Natural killer cell (primary cell): ENCODE measurements at regions not wholly inside any gene's neighbourhood (a gene's known extent, or its start where the extent isn't known, plus 50 kb on each side); places are given as distances from the start of the nearest gene placed in this dataset.

Source experiments
- ATAC-seq, 3 donors: fragments of 150-1000 bp in 2 of 3; fragments of 200-7000 bp in 1 of 3; cut with Tn5 transposase; 1 replicate in 1 of 3; 2 replicates in 2 of 3; pipeline ENCODE4 v1.10.0; 2021; ENCODE audit warnings: mild to moderate bottlenecking in 2 of 3, moderate library complexity in 2 of 3
- DNase-seq, 2 donors: peaks; one replicate each; pipeline versions ENCODE4 v3.0.0 to v3.0.0-alpha.2; 2013 to 2021; ENCODE audit warnings: mixed read lengths in 1 of 2
- H3K27ac ChIP-seq: one replicate; pipeline ENCODE4 v1.5.1; 2013; ENCODE audit warnings: mild to moderate bottlenecking, low read length
- H3K27me3 ChIP-seq: one replicate; pipeline ENCODE4 v1.6.1; 2013; ENCODE audit warnings: low read length; ENCODE audit not compliant: control insufficient read depth, insufficient read depth
- H3K36me3 ChIP-seq: one replicate; pipeline ENCODE4 v1.6.1; 2013; ENCODE audit warnings: low read length; ENCODE audit not compliant: control insufficient read depth, insufficient read depth
- H3K4me1 ChIP-seq: one replicate; pipeline ENCODE4 v1.6.1; 2013; ENCODE audit warnings: low read length; ENCODE audit not compliant: control insufficient read depth, insufficient read depth
- H3K4me3 ChIP-seq: one replicate; pipeline ENCODE4 v1.5.1; 2013; ENCODE audit warnings: low read length
- H3K9me3 ChIP-seq: one replicate; pipeline ENCODE4 v1.6.1; 2013; ENCODE audit warnings: low read length; ENCODE audit not compliant: control insufficient read depth, insufficient read depth
- H3K27ac Mint-ChIP-seq, 2 donors: one replicate each; pipeline ENCODE4 v1.8.0; 2022; ENCODE audit warnings: mild to moderate bottlenecking in 2 of 2, mixed read lengths in 2 of 2, moderate library complexity in 1 of 2
- H3K27me3 Mint-ChIP-seq, 2 donors: one replicate each; pipeline ENCODE4 v1.8.0; 2022; ENCODE audit warnings: low read depth in 2 of 2, mixed read lengths in 2 of 2
- H3K36me3 Mint-ChIP-seq: one replicate; pipeline ENCODE4 v1.8.0; 2022; ENCODE audit warnings: mixed read lengths
- H3K4me1 Mint-ChIP-seq, 2 donors: one replicate each; pipeline ENCODE4 v1.8.0; 2022; ENCODE audit warnings: mixed read lengths in 2 of 2
- H3K4me3 Mint-ChIP-seq: one replicate; pipeline ENCODE4 v1.8.0; 2022; ENCODE audit warnings: mild to moderate bottlenecking, moderate library complexity, mixed read lengths
- H3K9me3 Mint-ChIP-seq, 2 donors: one replicate each; pipeline ENCODE4 v1.8.0; 2022; ENCODE audit warnings: mixed read lengths in 2 of 2
- WGBS: methylation state at CpG from one replicate; pipeline ENCODE4 v1.1.7; 2013; ENCODE audit warnings: missing lambda C conversion rate; ENCODE audit not compliant: insufficient coverage; 5-methylcytosine and 5-hydroxymethylcytosine counted together
- intact Hi-C: fragments of 100-400 bp; cut with micrococcal nuclease; formaldehyde crosslinking; loops from one replicate; pipeline ENCODE4 v1.14.2; 2022
- TF ChIP-seq, protein P1 (sequence below): fragments of 200-600 bp; IDR thresholded peaks from one replicate; pipeline ENCODE4 v1.8.0; 2022; ENCODE audit warnings: antibody characterized with exemption

DNA sequence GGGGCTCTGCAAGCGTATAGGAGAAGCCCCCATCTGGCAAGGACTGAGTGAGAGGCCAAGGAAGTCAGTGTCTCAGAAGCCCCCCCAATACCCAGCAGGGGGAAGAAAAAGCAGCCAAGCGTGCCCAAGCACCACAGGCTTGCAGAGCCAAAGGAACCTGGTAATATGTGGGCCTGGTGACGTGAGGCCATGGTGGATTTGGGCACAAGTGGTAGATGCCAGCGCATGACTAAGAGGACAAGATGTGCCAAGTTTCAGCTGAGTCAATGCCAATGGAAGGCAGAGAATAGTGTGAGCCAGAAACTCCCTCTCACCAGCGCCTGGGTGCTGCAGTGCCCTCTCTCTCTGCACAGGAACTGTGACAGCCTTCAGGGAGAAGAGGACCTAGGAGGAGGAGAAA is 110.0 kb downstream of the QRSL1 start:
- DNase-seq (no peak), ATAC-seq (no peak)
- Mint-ChIP-seq H3K4me3 (no peak overlapping the region), H3K36me3 (no peaks in the 10 kb centered on the region), H3K27ac (no peak overlapping the region), H3K9me3 (no peaks in the 10 kb centered on the region), H3K27me3 (peaks cover 7 to 47% of the 10 kb centered on the region in 2 donors), H3K4me1 (no peaks in the 10 kb centered on the region)
- no peak overlapping the region for H3K27ac ChIP-seq
- H3K4me3 ChIP-seq = no peak overlapping the region
- no peaks in the 10 kb centered on the region for H3K4me1 ChIP-seq
- 70% methylated on average over 5 of the region's 5 CpGs for WGBS
- H3K9me3 ChIP-seq = no peaks in the 10 kb centered on the region
- intact Hi-C loops = no loop called here
- H3K27me3 ChIP-seq = no peaks in the 10 kb centered on the region
- no peaks in the 10 kb centered on the region for H3K36me3 ChIP-seq
- TF ChIP-seq, protein P1, sequence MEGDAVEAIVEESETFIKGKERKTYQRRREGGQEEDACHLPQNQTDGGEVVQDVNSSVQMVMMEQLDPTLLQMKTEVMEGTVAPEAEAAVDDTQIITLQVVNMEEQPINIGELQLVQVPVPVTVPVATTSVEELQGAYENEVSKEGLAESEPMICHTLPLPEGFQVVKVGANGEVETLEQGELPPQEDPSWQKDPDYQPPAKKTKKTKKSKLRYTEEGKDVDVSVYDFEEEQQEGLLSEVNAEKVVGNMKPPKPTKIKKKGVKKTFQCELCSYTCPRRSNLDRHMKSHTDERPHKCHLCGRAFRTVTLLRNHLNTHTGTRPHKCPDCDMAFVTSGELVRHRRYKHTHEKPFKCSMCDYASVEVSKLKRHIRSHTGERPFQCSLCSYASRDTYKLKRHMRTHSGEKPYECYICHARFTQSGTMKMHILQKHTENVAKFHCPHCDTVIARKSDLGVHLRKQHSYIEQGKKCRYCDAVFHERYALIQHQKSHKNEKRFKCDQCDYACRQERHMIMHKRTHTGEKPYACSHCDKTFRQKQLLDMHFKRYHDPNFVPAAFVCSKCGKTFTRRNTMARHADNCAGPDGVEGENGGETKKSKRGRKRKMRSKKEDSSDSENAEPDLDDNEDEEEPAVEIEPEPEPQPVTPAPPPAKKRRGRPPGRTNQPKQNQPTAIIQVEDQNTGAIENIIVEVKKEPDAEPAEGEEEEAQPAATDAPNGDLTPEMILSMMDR = no peak

DNA sequence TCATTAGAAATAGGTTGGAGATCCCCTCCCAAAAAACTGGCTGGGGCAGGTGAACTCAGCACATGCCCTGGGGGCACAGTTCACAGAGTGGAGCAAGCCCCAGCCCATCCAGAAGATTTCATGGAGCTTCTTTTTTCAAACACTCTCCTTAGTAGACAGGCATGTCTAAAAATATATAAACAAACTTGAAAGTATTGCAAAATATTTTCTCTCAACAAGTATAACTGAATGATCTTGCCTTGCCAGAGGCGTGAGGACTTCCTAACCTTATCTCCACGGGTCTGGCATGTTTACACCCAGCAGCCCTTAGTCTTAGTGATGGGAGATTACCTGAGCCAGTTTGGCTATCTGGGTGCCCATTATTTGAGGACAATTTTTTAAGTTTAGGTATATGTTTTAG is 107.1 kb downstream of the QRSL1 start:
- Mint-ChIP-seq H3K27me3 (peaks cover 8 to 44% of the 10 kb centered on the region in 2 donors), H3K36me3 (no peaks in the 10 kb centered on the region), H3K9me3 (no peaks in the 10 kb centered on the region), H3K4me3 (no peak overlapping the region), H3K4me1 (no peaks in the 10 kb centered on the region), H3K27ac (no peak overlapping the region)
- WGBS = 65% methylated on average over 2 of the region's 2 CpGs
- ATAC-seq (no peak), DNase-seq (no peak)
- intact Hi-C loops = no loop called here
- H3K4me1 ChIP-seq = no peaks in the 10 kb centered on the region
- no peaks in the 10 kb centered on the region for H3K9me3 ChIP-seq
- H3K36me3 ChIP-seq = no peaks in the 10 kb centered on the region
- no peak overlapping the region for H3K4me3 ChIP-seq
- no peak overlapping the region for H3K27ac ChIP-seq
- no peaks in the 10 kb centered on the region for H3K27me3 ChIP-seq
- TF ChIP-seq, protein P1 = no peak

DNA sequence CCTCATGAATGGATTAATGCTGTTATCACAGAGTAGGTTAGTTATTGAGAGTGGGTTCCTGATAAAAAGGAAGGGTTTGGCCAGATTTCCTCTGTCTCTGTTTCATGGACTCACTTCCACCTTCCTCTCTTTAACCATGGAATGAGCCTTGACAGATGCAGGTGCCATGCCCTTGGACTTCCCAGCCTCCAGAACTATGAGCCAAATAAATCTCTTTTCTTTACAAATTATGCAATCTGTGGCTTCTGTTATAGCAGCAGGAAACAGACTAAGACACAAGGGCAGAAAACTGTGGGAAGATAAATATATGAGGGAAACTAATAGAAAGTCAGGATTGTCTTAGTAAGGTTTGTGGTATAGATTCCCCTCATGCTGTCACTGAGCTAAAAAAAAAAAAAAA is 106.5 kb downstream of the QRSL1 start:
- Histone ChIP-seq H3K4me3 (no peak overlapping the region), H3K27me3 (no peaks in the 10 kb centered on the region), H3K4me1 (no peaks in the 10 kb centered on the region), H3K27ac (no peak overlapping the region), H3K9me3 (no peaks in the 10 kb centered on the region), H3K36me3 (no peaks in the 10 kb centered on the region)
- H3K27ac Mint-ChIP-seq = no peak overlapping the region
- ATAC-seq (no peak), DNase-seq (no peak)
- H3K9me3 Mint-ChIP-seq = no peaks in the 10 kb centered on the region
- peaks cover 8 to 45% of the 10 kb centered on the region in 2 donors for H3K27me3 Mint-ChIP-seq
- no peaks in the 10 kb centered on the region for H3K4me1 Mint-ChIP-seq
- intact Hi-C loops = no loop called here
- H3K36me3 Mint-ChIP-seq = no peaks in the 10 kb centered on the region
- H3K4me3 Mint-ChIP-seq = no peak overlapping the region
- TF ChIP-seq, protein P1 = no peak

DNA sequence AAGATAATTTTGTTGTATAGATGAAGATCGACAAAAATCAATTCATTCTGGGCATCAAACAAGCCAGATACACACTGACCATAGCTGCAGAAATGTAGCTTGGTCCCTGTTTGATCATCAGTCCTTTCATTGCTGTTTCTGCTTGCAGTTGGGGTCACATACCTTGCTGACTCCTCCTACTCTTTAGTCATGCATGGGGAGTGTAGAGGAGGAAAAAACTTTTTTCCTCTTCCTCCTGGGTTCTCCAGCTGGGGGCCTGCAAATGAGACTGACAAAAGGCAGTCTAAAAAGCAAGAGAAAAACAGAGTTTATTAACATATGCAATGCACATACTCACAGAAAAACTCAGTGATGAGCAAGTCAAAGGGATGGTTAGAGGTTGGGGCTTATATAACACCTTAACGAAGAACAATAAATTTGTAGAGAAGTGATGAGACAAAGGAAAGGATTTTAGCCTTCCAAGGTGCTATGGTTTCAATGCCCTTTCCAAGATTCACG is 105.8 kb downstream of the QRSL1 start:
- no peaks in the 10 kb centered on the region for H3K4me1 Mint-ChIP-seq
- H3K4me1 ChIP-seq = no peaks in the 10 kb centered on the region

More for the DNA sequence above, 105.8 kb downstream of the QRSL1 start:
- 68% methylated on average over 2 of the region's 3 CpGs for WGBS
- ATAC-seq = no peak
- H3K27me3 Mint-ChIP-seq = peaks cover 8 to 45% of the 10 kb centered on the region in 2 donors
- H3K4me3 ChIP-seq = no peak overlapping the region
- no peaks in the 10 kb centered on the region for H3K36me3 Mint-ChIP-seq
- H3K27ac ChIP-seq = no peak overlapping the region
- H3K9me3 Mint-ChIP-seq = no peaks in the 10 kb centered on the region
- H3K36me3 ChIP-seq = no peaks in the 10 kb centered on the region
- intact Hi-C loops = no loop called here
- no peak overlapping the region for H3K4me3 Mint-ChIP-seq
- DNase-seq = no peak
- H3K27ac Mint-ChIP-seq = no peak overlapping the region
- no peaks in the 10 kb centered on the region for H3K27me3 ChIP-seq
- no peaks in the 10 kb centered on the region for H3K9me3 ChIP-seq
- TF ChIP-seq, protein P1 = no peak
